Upper lobe of left lung (tissue), 6 donors: ENCODE measurements at regions not wholly inside any gene's neighbourhood (a gene's known extent, or its start where the extent isn't known, plus 50 kb on each side); places are given as distances from the start of the nearest gene placed in this dataset.

Experiments
- ATAC-seq, 2 donors: fragments of 200-7000 bp; cut with Tn5 transposase; one replicate each; pipeline ENCODE4 v1.9.1; 2022; ENCODE audit warnings: mild to moderate bottlenecking in 2 of 2, moderate library complexity in 2 of 2; ENCODE audit not compliant: low FRiP score in 2 of 2
- DNase-seq, 2 donors: peaks; one replicate each; pipeline ENCODE4 v3.0.0-alpha.2; 2019 to 2020
- H3K27ac ChIP-seq, 4 donors: fragments of 200-600 bp; sonication (generic); one replicate each; pipeline ENCODE4 v1.5.1; 2016 to 2019
- H3K27me3 ChIP-seq, 4 donors: fragments of 200-600 bp; sonication (generic); one replicate each; pipeline ENCODE4 v1.5.1; 2017 to 2019
- H3K36me3 ChIP-seq, 4 donors: fragments of 200-600 bp; sonication (generic); one replicate each; pipeline ENCODE4 v1.5.1; 2016 to 2019
- H3K4me1 ChIP-seq, 4 donors: fragments of 200-600 bp; sonication (generic); one replicate each; pipeline ENCODE4 v1.5.1; 2018 to 2019
- H3K4me3 ChIP-seq, 4 donors: fragments of 200-600 bp; sonication (generic); one replicate each; pipeline ENCODE4 v1.5.1; 2017 to 2019; ENCODE audit warnings: mild to moderate bottlenecking in 2 of 4, moderate library complexity in 1 of 4
- H3K9me3 ChIP-seq, 4 donors: fragments of 200-600 bp; sonication (generic); one replicate each; pipeline ENCODE4 v1.5.1; 2018 to 2019
- CTCF ChIP-seq, 6 experiments: fragments of 450-650 bp in 4 of 6; fragments of 200-600 bp in 2 of 6; sonication (generic) in 2 of 6; IDR thresholded peaks; one replicate each; pipeline ENCODE4 v1.5.1; 2016 to 2019; ENCODE audit warnings: antibody characterized with exemption in 6 of 6
- EP300 ChIP-seq, 4 donors: sonication (generic); formaldehyde crosslinking; IDR thresholded peaks; one replicate each; pipeline ENCODE4 v1.5.1; 2017; ENCODE audit warnings: antibody characterized with exemption in 4 of 4, control low read depth in 2 of 4
- POLR2A ChIP-seq, 4 donors: fragments of 450-650 bp; IDR thresholded peaks; one replicate each; pipeline ENCODE4 v1.5.1; 2016 to 2017; ENCODE audit warnings: antibody characterized with exemption in 4 of 4, mild to moderate bottlenecking in 2 of 4
- POLR2AphosphoS5 ChIP-seq, 2 donors: sonication (generic); formaldehyde crosslinking; IDR thresholded peaks; one replicate each; pipeline ENCODE4 v1.5.1; 2017; ENCODE audit warnings: antibody characterized with exemption in 2 of 2
- WGBS, 2 donors: methylation state at CpG; one replicate each; pipeline ENCODE4 v1.1.5; 2017 to 2018; 5-methylcytosine and 5-hydroxymethylcytosine counted together
- donor health status: DM: no; HTN: no; CAD: no; lungs with moderate emphysema.
- donor health status: DM: no; HTN: yes; CAD: no; lungs with severe emphysema.

DNA sequence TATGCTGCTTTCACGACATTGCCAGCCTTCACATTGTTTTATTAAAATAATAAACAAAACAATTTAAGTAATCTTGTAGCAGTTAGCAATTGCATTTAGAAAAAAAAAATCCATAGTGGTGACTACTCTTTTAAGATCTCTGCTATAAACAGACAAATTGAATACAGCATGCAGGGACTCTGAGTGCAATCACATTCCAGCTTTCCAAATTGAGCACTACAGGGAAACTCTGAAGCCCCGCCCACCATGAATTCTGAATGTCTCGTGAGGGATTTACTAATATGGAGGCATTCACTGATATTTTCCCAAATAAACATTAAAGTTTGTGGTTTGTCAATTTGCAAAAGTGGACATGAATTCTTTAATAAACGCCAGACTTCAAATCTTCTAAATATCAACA is 698.8 kb downstream of the LIG4 start:
- WGBS, 2 donors: 76 to 82% methylated on average over 4 of the region's 4 CpGs
- H3K9me3 ChIP-seq: no peaks in the 10 kb centered on the region
- ATAC-seq (no peak), DNase-seq (no peak)
- H3K4me3 ChIP-seq: no peak overlapping the region
- H3K27ac ChIP-seq: no peak overlapping the region
- TF ChIP-seq POLR2AphosphoS5 (IDR thresholded peaks at IDR 0.05) (no peak), EP300 (IDR thresholded peaks at IDR 0.05) (no peak), POLR2A (IDR thresholded peaks at IDR 0.05) (no peak), CTCF (IDR thresholded peaks at IDR 0.05) (no peak)
- no peaks in the 10 kb centered on the region for H3K36me3 ChIP-seq
- no peaks in the 10 kb centered on the region for H3K27me3 ChIP-seq
- no peaks in the 10 kb centered on the region for H3K4me1 ChIP-seq

GRCh38 chr13:107512551-107512950 is 702.8 kb downstream of the LIG4 start:
- no peak for ATAC-seq

GRCh38 chr13:107497661-107498060 is 717.7 kb downstream of the LIG4 start:
- no peaks in the 10 kb centered on the region for H3K4me1 ChIP-seq
- ATAC-seq (no peak), DNase-seq (no peak)
- H3K36me3 ChIP-seq: no peaks in the 10 kb centered on the region
- H3K27ac ChIP-seq: no peak overlapping the region
- no peak overlapping the region for H3K4me3 ChIP-seq
- H3K9me3 ChIP-seq: no peaks in the 10 kb centered on the region
- 54 to 86% methylated on average over 5 of the region's 5 CpGs for WGBS, 2 donors
- TF ChIP-seq POLR2AphosphoS5 (IDR thresholded peaks at IDR 0.05): no peak
- no peak for TF ChIP-seq POLR2A (IDR thresholded peaks at IDR 0.05)
- TF ChIP-seq CTCF (IDR thresholded peaks at IDR 0.05): no peak
- TF ChIP-seq EP300 (IDR thresholded peaks at IDR 0.05): no peak
- H3K27me3 ChIP-seq: no peaks in the 10 kb centered on the region

More at GRCh38 chr13:107512551-107512950, 702.8 kb downstream of the LIG4 start:
- TF ChIP-seq EP300 (IDR thresholded peaks at IDR 0.05) (no peak), CTCF (IDR thresholded peaks at IDR 0.05) (no peak), POLR2AphosphoS5 (IDR thresholded peaks at IDR 0.05) (no peak)
- H3K27ac ChIP-seq: no peak overlapping the region
- no peak for DNase-seq
- no peaks in the 10 kb centered on the region for H3K27me3 ChIP-seq
- H3K4me3 ChIP-seq: no peak overlapping the region
- whole genome bisulfite sequencing, 2 donors: 93 to 95% methylated on average over 6 of the region's 6 CpGs
- H3K36me3 ChIP-seq: no peaks in the 10 kb centered on the region
- H3K4me1 ChIP-seq: no peaks in the 10 kb centered on the region
- H3K9me3 ChIP-seq: no peaks in the 10 kb centered on the region

GRCh38 chr13:107493266-107493665 is 722.1 kb downstream of the LIG4 start:
- DNase-seq (no peak), ATAC-seq (no peak)
- no peak overlapping the region for H3K27ac ChIP-seq
- TF ChIP-seq POLR2AphosphoS5 (IDR thresholded peaks at IDR 0.05): no peak
- no peak for TF ChIP-seq POLR2A (IDR thresholded peaks at IDR 0.05)
- no peak for TF ChIP-seq EP300 (IDR thresholded peaks at IDR 0.05)
- no peak for TF ChIP-seq CTCF (IDR thresholded peaks at IDR 0.05)
- no peaks in the 10 kb centered on the region for H3K27me3 ChIP-seq
- peaks cover 0 to 12% (median 1%) of the 10 kb centered on the region in 4 donors for H3K9me3 ChIP-seq
- no peaks in the 10 kb centered on the region for H3K36me3 ChIP-seq
- no peak overlapping the region for H3K4me3 ChIP-seq
- H3K4me1 ChIP-seq: no peaks in the 10 kb centered on the region
- 82 to 88% methylated on average over 3 of the region's 3 CpGs for WGBS, 2 donors

DNA sequence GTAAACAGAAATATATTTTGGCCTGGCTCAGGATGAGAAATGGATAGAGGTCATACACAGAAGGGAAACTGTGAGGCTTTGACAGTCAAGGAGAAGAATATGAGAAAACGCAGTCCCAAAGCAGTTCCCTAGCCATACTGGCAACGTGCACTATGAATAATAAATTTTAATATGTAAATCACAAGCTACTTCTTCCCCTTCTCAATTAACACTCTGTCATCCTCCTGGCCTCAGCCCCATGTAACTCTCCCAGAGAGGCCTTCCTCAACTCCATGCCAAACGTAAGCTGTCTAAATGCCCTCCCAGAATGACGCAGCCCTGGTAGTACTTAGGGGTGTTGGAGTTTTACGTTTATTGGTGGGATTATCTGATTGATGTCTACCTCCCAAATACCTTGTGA is 732.6 kb downstream of the LIG4 start:
- Histone ChIP-seq H3K4me1 (no peaks in the 10 kb centered on the region), H3K27me3 (no peaks in the 10 kb centered on the region), H3K27ac (no peak overlapping the region), H3K4me3 (no peak overlapping the region), H3K36me3 (no peaks in the 10 kb centered on the region), H3K9me3 (no peaks in the 10 kb centered on the region)
- TF ChIP-seq POLR2AphosphoS5 (IDR thresholded peaks at IDR 0.05) (no peak), EP300 (IDR thresholded peaks at IDR 0.05) (no peak)
- WGBS, 2 donors: 82 to 85% methylated on average over 5 of the region's 5 CpGs
- ATAC-seq (no peak), DNase-seq (no peak)
